Thymus (tissue), 11 donors: ENCODE measurements at regions not wholly inside any gene's neighbourhood (a gene's known extent, or its start where the extent isn't known, plus 50 kb on each side); places are given as distances from the start of the nearest gene placed in this dataset.
"Not testable (repeated sequence)": the region's sequence is repeated elsewhere in the genome, so short reads cannot be mapped to it uniquely, and the experiment has no call there.

Experiments
- DNase-seq, 9 donors: peaks; one replicate each; pipeline ENCODE4 v3.0.0-alpha.2; 2013; ENCODE audit warnings: low spot score in 9 of 9, low read depth in 6 of 9, missing footprints in 1 of 9
- H3K27ac ChIP-seq, 2 donors: one replicate each; pipeline ENCODE4 v1.5.1; 2013; ENCODE audit warnings: control low read depth in 1 of 2, low read depth in 1 of 2, low read length in 1 of 2, mild to moderate bottlenecking in 1 of 2, moderate library complexity in 1 of 2
- H3K27me3 ChIP-seq, 2 donors: one replicate each; pipeline ENCODE4 v1.5.1; 2013; ENCODE audit warnings: low read length in 1 of 2; ENCODE audit not compliant: control insufficient read depth in 2 of 2, insufficient read depth in 1 of 2
- H3K36me3 ChIP-seq, 2 donors: one replicate each; pipeline ENCODE4 v1.5.1; 2013; ENCODE audit warnings: low read length in 1 of 2, mild to moderate bottlenecking in 1 of 2, moderate library complexity in 1 of 2; ENCODE audit not compliant: control insufficient read depth in 2 of 2, insufficient read depth in 2 of 2
- H3K4me1 ChIP-seq, 2 donors: one replicate each; pipeline ENCODE4 v1.5.1; 2013; ENCODE audit warnings: low read length in 2 of 2; ENCODE audit not compliant: control insufficient read depth in 2 of 2, insufficient read depth in 2 of 2
- H3K4me3 ChIP-seq, 2 donors: one replicate each; pipeline ENCODE4 v1.5.1; 2013; ENCODE audit warnings: low read length in 2 of 2, control low read depth in 1 of 2, mild to moderate bottlenecking in 1 of 2
- H3K9me3 ChIP-seq, 2 donors: one replicate each; pipeline ENCODE4 v1.5.1; 2013; ENCODE audit warnings: low read length in 1 of 2, mild to moderate bottlenecking in 1 of 2; ENCODE audit not compliant: control insufficient read depth in 2 of 2, insufficient read depth in 1 of 2
- WGBS: extraction: QIAGEN DNeasy Blood & Tissue Kit; methylation state at CpG from one replicate; pipeline ENCODE4 v1.1.7; 2013; 5-methylcytosine and 5-hydroxymethylcytosine counted together
- donor health status: healthy.

DNA sequence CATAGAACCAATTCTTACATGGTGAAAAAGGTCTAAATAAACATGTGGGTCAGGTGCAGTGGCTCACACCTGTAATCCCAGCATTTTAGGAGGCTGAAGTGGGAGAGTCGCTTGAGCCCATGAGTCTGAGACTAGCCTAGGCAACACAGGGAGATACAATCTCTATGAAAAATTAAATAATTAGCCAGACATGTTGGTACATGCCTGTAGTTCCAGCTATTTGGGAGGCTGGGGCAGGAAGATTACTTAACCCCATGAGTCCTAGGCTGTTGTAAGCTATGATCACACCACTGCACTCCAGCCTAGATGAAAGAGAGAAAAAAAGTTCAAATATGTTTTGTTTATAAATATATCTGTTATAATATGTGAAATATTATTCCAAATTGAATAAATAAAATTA, 643.6 kb downstream of the IPMK start:
- Histone ChIP-seq H3K9me3 (no peaks in the 10 kb centered on the region), H3K27ac (no peak overlapping the region), H3K4me1 (no peaks in the 10 kb centered on the region), H3K27me3 (no peaks in the 10 kb centered on the region), H3K4me3 (no peak overlapping the region), H3K36me3 (no peaks in the 10 kb centered on the region)
- 94% methylated on average over 1 of the region's 1 CpG for WGBS
- no peak for DNase-seq

- Histone ChIP-seq H3K27ac (no peak overlapping the region), H3K36me3 (no peaks in the 10 kb centered on the region), H3K9me3 (no peaks in the 10 kb centered on the region), H3K27me3 (no peaks in the 10 kb centered on the region), H3K4me1 (no peaks in the 10 kb centered on the region), H3K4me3 (no peak overlapping the region)
- WGBS, result 67% methylated on average over 3 of the region's 3 CpGs
- no peak for DNase-seq
These were observed 646.2 kb downstream of the IPMK start for GRCh38 chr10:57621466-57621865.

DNA sequence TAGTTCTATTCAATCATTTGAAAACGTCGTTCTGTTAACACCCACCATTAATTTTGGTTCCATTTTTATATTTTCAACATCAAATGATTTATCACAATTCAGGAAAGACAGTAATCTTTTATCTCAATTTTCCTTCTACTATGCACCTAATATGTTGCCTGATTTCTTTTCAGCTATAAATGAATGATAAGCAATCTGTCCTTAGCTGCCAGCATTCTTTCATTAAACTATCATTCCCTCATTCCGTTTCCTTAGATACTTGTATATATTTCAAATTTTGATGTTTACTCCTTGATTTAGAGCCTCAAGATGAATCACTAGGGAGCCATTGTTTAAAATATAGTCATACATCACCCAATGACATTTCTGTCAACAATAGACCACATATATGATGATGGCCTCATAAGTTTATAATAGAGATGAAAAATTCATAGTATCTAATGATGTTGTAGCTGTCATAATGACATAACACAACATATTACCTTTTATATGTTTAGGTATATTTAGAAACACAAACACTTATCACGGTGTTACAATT, 661.7 kb downstream of the IPMK start:
- DNase-seq, result no peak
- H3K36me3 ChIP-seq, result no peaks in the 10 kb centered on the region
- H3K27me3 ChIP-seq, result no peaks in the 10 kb centered on the region
- no peak overlapping the region for H3K4me3 ChIP-seq
- 91% methylated on average over 4 of the region's 4 CpGs for WGBS
- H3K4me1 ChIP-seq, result no peaks in the 10 kb centered on the region
- no peak overlapping the region for H3K27ac ChIP-seq
- H3K9me3 ChIP-seq, result no peaks in the 10 kb centered on the region

- Histone ChIP-seq H3K36me3 (no peaks in the 10 kb centered on the region), H3K27me3 (no peaks in the 10 kb centered on the region), H3K27ac (no peak overlapping the region), H3K4me1 (no peaks in the 10 kb centered on the region), H3K4me3 (no peak overlapping the region), H3K9me3 (no peaks in the 10 kb centered on the region)
- DNase-seq, result no peak
- WGBS, result 94% methylated on average over 4 of the region's 4 CpGs
These were observed 668.3 kb downstream of the IPMK start for GRCh38 chr10:57599440-57599839.

DNA sequence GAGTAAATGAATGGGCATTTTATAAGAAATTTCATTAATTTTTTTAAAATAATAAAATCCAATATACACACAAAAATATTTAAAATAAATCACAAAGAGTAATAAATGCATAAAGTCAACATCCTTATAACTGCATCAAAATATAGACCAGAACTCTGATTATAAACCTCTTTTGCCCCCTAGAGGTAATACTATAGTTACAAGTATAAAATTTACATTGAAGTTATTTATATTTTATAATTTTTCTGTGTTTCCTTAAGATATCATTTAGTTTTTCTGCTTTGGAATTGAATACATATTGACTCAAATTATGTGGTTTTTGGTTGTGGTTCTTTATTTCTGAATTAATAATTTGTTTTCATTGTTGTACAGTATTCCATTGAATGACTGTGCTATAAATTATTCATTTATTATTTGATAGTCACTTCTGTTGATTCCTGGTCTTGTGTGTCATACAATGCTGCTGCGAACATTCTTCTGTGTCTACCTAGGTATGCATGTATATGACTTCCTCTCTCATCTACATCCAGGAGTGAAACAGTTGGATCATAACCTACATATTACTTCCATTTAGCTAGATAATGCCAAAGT, 673.6 kb downstream of the IPMK start:
- Histone ChIP-seq H3K27me3 (no peaks in the 10 kb centered on the region), H3K36me3 (no peaks in the 10 kb centered on the region), H3K9me3 (no peaks in the 10 kb centered on the region), H3K4me1 (no peaks in the 10 kb centered on the region), H3K4me3 (no peak overlapping the region), H3K27ac (no peak overlapping the region)
- DNase-seq, result no peak
- 88% methylated on average over 1 of the region's 1 CpG for WGBS

DNA sequence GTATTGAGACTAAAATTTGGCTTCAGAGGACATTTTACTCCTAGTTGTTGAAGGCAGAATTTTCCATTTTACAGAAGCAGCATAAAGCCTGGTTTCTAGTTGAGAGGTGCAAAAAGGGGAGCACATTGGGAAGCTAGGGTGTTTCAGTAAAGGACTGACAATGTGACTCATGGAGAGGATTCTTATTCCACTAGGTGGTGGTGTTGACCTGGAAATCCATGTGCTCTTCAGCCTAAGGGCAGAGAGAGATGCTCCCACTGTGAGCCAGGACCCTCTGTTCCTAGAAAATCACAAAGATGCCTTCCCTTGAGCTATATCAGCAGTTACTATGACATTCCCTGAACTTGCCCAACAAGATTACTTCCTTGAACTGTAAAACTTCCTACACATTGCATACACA, 687.8 kb downstream of the IPMK start:
- Histone ChIP-seq H3K27me3 (no peaks in the 10 kb centered on the region), H3K27ac (no peak overlapping the region), H3K4me1 (no peaks in the 10 kb centered on the region), H3K36me3 (no peaks in the 10 kb centered on the region), H3K9me3 (peaks cover 0 to 6% of the 10 kb centered on the region in 2 donors), H3K4me3 (no peak overlapping the region)
- no peak for DNase-seq

GRCh38 chr10:57562211-57562610, 705.5 kb downstream of the IPMK start:
- no peak for DNase-seq
- Histone ChIP-seq H3K4me1 (no peaks in the 10 kb centered on the region), H3K36me3 (no peaks in the 10 kb centered on the region), H3K9me3 (peaks cover 0 to 16% of the 10 kb centered on the region in 2 donors), H3K27me3 (no peaks in the 10 kb centered on the region), H3K4me3 (no peak overlapping the region), H3K27ac (no peak overlapping the region)

DNA sequence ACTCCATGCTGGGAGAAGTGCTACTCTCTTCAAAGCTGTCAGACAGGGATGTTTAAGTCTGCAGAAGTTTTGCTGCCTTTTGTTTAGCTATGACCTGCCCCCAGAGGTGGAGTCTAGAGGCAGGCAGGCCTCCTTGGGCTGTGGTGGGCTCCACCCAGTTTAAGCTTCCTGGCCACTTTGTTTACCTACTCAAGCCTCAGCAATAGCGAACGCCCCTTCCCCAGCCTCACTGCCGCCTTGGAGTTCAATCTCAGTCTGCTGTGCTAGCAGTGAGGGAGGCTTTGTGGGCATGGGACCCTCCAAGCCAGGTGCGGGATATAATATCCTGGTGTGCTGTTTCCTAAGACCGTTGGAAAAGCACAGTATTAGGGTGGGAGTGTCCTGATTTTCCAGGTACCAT, 715.9 kb downstream of the IPMK start:
- not testable (repeated sequence) for H3K4me3 ChIP-seq, H3K4me1 ChIP-seq, DNase-seq, H3K27me3 ChIP-seq, H3K9me3 ChIP-seq, H3K36me3 ChIP-seq, H3K27ac ChIP-seq
- 85% methylated on average over 5 of the region's 5 CpGs for WGBS

- H3K4me3 ChIP-seq, result no peak overlapping the region
- no peaks in the 10 kb centered on the region for H3K27me3 ChIP-seq
- no peaks in the 10 kb centered on the region for H3K9me3 ChIP-seq
- DNase-seq, result no peak
- no peak overlapping the region for H3K27ac ChIP-seq
- WGBS, result 91% methylated on average over 3 of the region's 3 CpGs
- H3K4me1 ChIP-seq, result no peaks in the 10 kb centered on the region
- H3K36me3 ChIP-seq, result no peaks in the 10 kb centered on the region
These were observed 732.4 kb downstream of the IPMK start for GRCh38 chr10:57535306-57535705.

DNA sequence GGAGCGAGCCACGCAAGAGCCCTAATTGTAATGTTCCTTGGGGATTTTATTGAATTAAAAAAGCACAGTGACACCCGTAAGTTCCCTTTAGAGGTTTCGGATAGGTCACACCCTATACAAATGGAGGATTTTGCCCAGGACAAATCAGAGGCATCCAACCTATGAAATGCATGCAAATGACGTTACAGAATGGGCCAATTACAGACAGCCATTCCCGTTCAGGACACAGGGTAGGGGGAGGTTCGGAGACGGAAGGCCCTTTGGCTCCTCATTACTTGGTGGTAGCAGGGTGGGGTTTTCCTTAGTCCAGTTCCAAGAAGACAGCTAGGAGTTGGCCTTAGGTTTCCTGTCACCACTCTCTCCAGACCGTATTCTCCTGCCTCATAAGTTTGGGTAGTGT, 754.1 kb downstream of the IPMK start:
- Histone ChIP-seq H3K27ac (no peak overlapping the region), H3K4me3 (no peak overlapping the region)
- WGBS, result 92% methylated on average over 9 of the region's 9 CpGs

More for the DNA sequence above, 754.1 kb downstream of the IPMK start:
- Histone ChIP-seq H3K36me3 (no peaks in the 10 kb centered on the region), H3K27me3 (no peaks in the 10 kb centered on the region), H3K9me3 (no peaks in the 10 kb centered on the region), H3K4me1 (no peaks in the 10 kb centered on the region)
- DNase-seq, result no peak
